Activated naive CD8-positive, alpha-beta T cell treated with anti-CD3 and anti-CD28 coated beads for 36 hours (primary cell): ENCODE measurements at regions not wholly inside any gene's neighbourhood (a gene's known extent, or its start where the extent isn't known, plus 50 kb on each side); places are given as distances from the start of the nearest gene placed in this dataset.

Experiments
- DNase-seq: peaks from one replicate; pipeline ENCODE4 v3.0.0; 2021
- H3K27ac Mint-ChIP-seq: one replicate; pipeline ENCODE4 v1.8.0; 2022; ENCODE audit warnings: mild to moderate bottlenecking, moderate library complexity, mixed read lengths
- H3K27me3 Mint-ChIP-seq: one replicate; pipeline ENCODE4 v1.8.0; 2022; ENCODE audit warnings: mild to moderate bottlenecking, mixed read lengths
- H3K36me3 Mint-ChIP-seq: one replicate; pipeline ENCODE4 v1.8.0; 2021; ENCODE audit warnings: mild to moderate bottlenecking, mixed read lengths
- H3K4me1 Mint-ChIP-seq: one replicate; pipeline ENCODE4 v1.8.0; 2021; ENCODE audit warnings: mixed read lengths
- H3K4me3 Mint-ChIP-seq: one replicate; pipeline ENCODE4 v1.8.0; 2022; ENCODE audit warnings: mild to moderate bottlenecking, moderate library complexity, mixed read lengths
- H3K9me3 Mint-ChIP-seq: one replicate; pipeline ENCODE4 v1.8.0; 2022; ENCODE audit warnings: mixed read lengths

DNA sequence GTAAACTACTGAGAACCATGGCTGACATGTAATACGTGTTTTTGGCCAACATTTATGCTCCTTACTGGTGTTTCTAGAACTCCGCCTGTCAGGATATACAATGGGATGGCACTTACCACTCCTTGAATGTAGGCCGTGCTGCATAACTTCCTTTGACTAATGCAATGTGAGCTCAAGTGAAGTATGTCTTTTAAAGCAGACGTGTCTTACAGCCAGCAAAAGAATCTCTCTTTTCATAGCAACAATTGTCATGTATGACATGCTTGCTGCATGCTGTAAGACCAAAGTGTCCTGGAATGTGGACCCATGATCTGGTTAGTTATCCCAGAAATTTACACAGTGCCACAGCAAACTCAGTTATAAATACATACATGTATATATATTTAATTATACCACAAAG is 1202.7 kb upstream of the PIK3C3 start:
- H3K27ac Mint-ChIP-seq: no peak overlapping the region
- no peaks in the 10 kb centered on the region for H3K27me3 Mint-ChIP-seq
- H3K4me1 Mint-ChIP-seq: no peaks in the 10 kb centered on the region
- no peak for DNase-seq
- H3K9me3 Mint-ChIP-seq: peaks cover 6% of the 10 kb centered on the region
- H3K4me3 Mint-ChIP-seq: no peak overlapping the region
- H3K36me3 Mint-ChIP-seq: no peaks in the 10 kb centered on the region

DNA sequence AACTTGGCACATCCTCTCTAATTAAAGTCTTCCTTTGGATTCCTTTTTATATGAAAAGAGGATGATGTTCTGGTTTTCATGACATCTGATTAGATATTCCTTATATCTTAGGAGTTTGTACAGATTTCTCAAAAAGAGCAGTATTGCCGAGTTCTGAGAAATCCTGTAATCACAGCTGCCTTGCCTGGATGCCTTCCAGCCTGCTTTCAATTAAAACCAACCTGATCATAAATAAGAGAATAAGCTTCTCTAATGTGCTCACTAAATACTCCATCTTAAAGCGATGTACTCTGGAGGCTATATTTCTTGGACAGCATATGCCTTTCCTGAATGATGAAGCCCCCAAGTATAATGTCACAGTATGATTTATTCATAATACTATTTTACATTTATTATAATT is 1203.8 kb upstream of the PIK3C3 start:
- DNase-seq: no peak
- H3K27ac Mint-ChIP-seq: no peak overlapping the region
- no peaks in the 10 kb centered on the region for H3K27me3 Mint-ChIP-seq
- no peaks in the 10 kb centered on the region for H3K4me1 Mint-ChIP-seq
- no peak overlapping the region for H3K4me3 Mint-ChIP-seq
- no peaks in the 10 kb centered on the region for H3K36me3 Mint-ChIP-seq
- H3K9me3 Mint-ChIP-seq: peaks cover 6% of the 10 kb centered on the region

DNA sequence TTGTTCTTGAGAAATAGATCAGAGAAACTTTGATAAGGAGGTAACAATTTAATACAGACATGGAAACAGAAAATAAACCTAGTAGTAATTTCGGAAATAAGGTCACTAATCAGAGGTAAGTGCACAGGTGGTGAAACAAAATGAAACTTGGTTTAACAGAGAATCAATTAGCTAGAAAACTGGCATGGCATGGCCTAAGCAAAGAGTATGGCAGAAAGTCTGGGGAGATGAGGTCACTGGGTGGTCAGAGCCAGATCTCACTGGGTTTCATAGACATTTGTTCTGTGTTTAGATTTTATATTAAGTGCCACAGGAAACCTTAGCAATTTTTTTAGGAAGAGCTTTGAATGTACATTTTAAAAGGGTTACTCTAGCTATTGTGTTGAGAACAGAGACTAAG is 1216.0 kb upstream of the PIK3C3 start:
- Mint-ChIP-seq H3K27ac (no peak overlapping the region), H3K27me3 (no peaks in the 10 kb centered on the region), H3K4me3 (no peak overlapping the region), H3K36me3 (no peaks in the 10 kb centered on the region), H3K4me1 (no peaks in the 10 kb centered on the region), H3K9me3 (peaks cover 3% of the 10 kb centered on the region)
- no peak for DNase-seq

DNA sequence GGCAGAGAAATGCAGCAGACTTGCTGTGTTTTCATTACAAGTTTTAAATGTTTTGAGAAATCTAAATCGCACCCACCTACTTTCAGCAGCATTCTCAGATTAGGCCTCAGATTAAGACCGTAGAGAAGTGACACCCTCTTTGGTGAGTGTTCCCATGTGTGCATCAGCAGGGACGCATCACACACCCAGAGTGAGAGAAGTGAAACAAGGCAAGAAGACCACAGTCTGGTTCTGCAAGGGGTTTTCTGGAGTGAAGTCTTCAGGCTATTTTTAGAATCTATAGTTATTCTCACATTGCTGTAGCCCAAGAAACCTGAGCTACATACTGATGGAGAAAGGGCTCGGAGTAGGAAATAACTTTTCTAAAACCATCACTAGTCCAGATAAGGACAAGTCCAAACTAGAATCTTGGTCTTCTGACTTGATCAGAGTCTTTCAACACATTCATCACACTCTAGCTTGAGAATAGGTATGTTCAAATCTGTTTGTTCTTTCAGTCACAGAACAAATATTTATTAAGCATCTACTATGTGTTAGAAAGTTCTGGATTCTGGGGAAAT is 1216.6 kb upstream of the PIK3C3 start:
- Mint-ChIP-seq H3K4me1 (no peaks in the 10 kb centered on the region), H3K9me3 (peaks cover 3% of the 10 kb centered on the region), H3K27me3 (no peaks in the 10 kb centered on the region), H3K36me3 (no peaks in the 10 kb centered on the region), H3K4me3 (no peak overlapping the region), H3K27ac (no peak overlapping the region)
- no peak for DNase-seq

DNA sequence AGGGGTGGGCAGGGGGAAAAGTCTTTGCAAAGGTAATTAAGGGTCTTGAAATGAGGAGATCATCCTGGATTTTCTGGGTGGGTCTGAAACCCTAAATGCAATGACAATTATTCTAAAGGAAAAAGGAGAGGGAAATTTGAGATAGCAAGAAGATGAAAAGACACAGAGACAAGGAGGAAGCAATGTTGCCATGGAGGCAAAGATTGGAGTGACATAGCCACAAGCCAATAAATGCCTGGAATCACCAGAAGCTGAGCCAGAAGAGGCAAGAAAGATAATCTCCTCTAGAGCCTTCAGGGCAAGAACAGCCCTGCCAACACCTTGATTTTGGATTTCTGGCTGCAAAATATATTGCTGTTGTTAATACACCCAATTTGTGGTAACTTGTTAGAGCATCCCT is 1246.3 kb upstream of the PIK3C3 start:
- H3K9me3 Mint-ChIP-seq: peaks cover 7% of the 10 kb centered on the region
- DNase-seq: no peak
- H3K27me3 Mint-ChIP-seq: no peaks in the 10 kb centered on the region
- no peaks in the 10 kb centered on the region for H3K4me1 Mint-ChIP-seq
- no peak overlapping the region for H3K4me3 Mint-ChIP-seq
- no peak overlapping the region for H3K27ac Mint-ChIP-seq
- H3K36me3 Mint-ChIP-seq: no peaks in the 10 kb centered on the region

DNA sequence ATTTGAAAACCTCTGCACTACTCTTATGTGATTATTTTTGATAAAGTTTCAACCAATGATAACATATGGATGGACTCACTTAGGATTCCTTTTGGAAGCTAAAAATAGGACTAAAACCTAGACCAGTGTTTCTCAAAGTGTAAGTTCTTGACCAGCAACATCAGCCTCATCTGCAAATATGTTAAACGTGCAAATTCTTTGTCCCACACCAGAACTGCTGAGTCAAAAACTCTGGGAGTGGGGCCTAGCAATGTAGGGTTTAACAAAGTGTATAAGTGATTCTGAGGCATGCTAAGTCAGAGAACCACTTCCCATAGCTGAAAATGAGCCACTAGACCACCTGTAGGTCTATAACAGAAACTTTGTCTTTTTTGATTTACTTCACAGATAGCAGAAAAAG is 1247.2 kb upstream of the PIK3C3 start:
- no peak for DNase-seq
- Mint-ChIP-seq H3K27me3 (no peaks in the 10 kb centered on the region), H3K36me3 (no peaks in the 10 kb centered on the region), H3K4me3 (no peak overlapping the region), H3K4me1 (no peaks in the 10 kb centered on the region), H3K9me3 (peaks cover 7% of the 10 kb centered on the region), H3K27ac (no peak overlapping the region)

DNA sequence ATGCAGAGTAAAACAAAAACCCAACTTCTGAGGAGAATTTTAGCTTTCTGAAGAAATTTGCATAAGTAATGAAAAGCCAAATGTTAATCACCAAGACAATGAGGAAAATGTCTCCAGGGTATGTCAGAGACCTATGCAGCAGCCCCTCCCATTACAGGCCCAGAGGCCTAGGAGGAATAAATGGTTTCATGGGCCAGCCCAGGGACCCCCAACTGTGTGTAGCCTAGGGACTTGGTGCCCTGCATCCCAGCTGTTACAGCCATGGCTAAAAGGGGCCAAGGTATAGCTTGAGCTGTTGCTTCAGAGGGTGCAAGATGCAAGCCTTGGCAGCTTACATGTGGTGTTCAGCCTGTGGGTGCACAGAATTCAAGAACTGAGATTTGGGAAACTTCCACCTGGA is 1256.9 kb upstream of the PIK3C3 start:
- Mint-ChIP-seq H3K27me3 (no peaks in the 10 kb centered on the region), H3K9me3 (peaks cover 7% of the 10 kb centered on the region), H3K4me1 (no peaks in the 10 kb centered on the region), H3K27ac (no peak overlapping the region), H3K36me3 (no peaks in the 10 kb centered on the region), H3K4me3 (no peak overlapping the region)
- no peak for DNase-seq

DNA sequence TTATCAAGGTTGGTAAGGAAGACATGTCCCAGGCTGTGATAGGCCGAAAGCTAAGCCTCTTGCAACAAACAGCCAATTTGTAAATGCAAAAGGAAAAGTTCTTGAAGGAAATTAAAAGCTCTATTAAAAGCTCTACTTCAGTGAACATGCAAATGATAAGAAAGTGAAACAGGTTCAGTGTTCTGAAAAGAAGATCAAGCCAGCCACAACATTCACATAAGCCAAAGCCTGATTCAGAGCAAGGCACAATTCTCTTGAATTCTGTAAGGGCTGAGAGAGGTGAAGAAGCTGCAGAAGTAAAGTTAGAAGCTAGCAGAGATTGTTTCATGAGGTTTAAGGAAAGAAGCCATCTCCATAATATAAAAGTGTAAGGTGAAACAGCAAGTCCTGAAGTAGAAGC is 1259.5 kb upstream of the PIK3C3 start:
- Mint-ChIP-seq H3K9me3 (peaks cover 6% of the 10 kb centered on the region), H3K36me3 (no peaks in the 10 kb centered on the region), H3K27ac (no peak overlapping the region), H3K27me3 (no peaks in the 10 kb centered on the region), H3K4me3 (no peak overlapping the region), H3K4me1 (no peaks in the 10 kb centered on the region)
- DNase-seq: no peak

DNA sequence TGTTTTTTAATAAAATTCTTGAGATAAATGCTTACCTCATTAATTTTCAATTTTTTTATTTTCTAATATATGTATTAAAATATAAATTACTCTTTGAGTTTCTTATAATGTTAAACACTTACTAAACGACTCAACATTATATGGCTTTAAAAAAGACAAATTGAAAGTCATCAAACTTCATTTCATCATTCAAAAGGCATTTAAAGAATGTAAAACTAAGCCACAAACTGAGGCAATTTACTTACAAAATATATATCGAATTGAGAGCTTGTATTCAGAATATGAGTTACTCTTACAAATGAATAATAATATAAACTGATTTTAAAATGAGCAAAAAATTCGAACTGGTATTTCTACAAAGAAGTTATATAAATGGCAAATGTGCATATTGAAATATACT is 1262.2 kb upstream of the PIK3C3 start:
- Mint-ChIP-seq H3K36me3 (no peaks in the 10 kb centered on the region), H3K9me3 (no peaks in the 10 kb centered on the region), H3K4me1 (no peaks in the 10 kb centered on the region), H3K27ac (no peak overlapping the region), H3K27me3 (no peaks in the 10 kb centered on the region), H3K4me3 (no peak overlapping the region)
- DNase-seq: no peak

DNA sequence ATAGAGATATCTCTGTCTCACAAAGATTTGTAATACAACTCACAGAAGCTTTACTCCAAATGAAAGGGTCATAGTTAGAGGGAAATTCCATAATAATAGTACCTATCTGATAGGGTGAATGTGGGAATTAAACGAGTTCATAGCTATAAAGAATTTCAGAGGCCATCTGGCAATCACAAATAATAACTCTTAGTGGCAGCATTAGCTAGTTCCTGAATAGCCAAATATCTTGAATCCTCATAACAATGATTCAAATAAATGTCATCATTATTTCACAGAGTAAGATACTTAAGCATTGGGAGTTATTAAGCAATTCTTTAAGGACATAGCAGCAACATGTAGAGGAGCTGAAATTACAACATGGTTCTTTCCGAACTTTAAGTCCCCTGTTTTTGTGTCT is 1265.0 kb upstream of the PIK3C3 start:
- H3K36me3 Mint-ChIP-seq: no peaks in the 10 kb centered on the region
- H3K27ac Mint-ChIP-seq: no peak overlapping the region
- H3K4me3 Mint-ChIP-seq: no peak overlapping the region
- H3K4me1 Mint-ChIP-seq: no peaks in the 10 kb centered on the region
- DNase-seq: no peak
- H3K27me3 Mint-ChIP-seq: no peaks in the 10 kb centered on the region
- no peaks in the 10 kb centered on the region for H3K9me3 Mint-ChIP-seq

DNA sequence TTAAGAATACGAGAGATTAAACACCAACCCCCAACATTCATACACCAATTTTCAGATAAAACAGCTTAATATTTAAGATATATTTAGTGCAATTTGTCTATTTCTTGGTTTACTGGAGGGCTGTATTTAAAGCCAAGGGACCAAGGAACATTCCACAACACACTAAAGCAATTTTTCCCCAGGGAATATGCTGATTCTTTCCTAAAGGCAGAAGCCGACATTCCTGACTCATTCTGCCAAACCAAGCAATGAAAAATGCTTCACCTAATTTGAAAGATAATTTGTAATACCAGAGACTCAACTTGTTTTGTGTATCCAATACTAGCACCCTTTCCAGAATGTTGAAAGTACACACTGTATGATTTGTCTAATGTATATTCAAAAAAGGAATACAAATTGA is 1267.6 kb upstream of the PIK3C3 start:
- Mint-ChIP-seq H3K27ac (no peak overlapping the region), H3K36me3 (no peaks in the 10 kb centered on the region), H3K27me3 (no peaks in the 10 kb centered on the region), H3K4me1 (no peaks in the 10 kb centered on the region), H3K9me3 (no peaks in the 10 kb centered on the region), H3K4me3 (no peak overlapping the region)
- no peak for DNase-seq

DNA sequence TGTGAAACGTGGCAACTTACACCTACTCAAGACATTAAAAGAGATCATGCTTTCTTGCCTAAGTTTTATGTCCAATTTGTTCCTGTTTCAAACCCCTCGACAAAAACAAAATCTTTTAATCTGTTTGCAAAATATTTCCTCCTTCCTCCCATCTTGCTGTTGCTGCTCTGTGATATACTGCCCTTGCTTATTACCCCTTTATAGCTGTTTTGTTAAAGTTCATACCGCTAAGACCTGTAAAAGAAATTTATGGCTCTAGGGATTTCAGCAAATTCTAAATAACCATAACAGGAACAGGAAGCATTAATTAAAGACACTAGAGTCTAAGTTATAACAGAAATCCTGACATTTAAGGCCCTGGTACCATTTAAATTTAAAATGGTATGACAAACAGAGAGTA is 1268.2 kb upstream of the PIK3C3 start:
- Mint-ChIP-seq H3K27ac (no peak overlapping the region), H3K36me3 (no peaks in the 10 kb centered on the region), H3K4me1 (no peaks in the 10 kb centered on the region), H3K4me3 (no peak overlapping the region), H3K27me3 (no peaks in the 10 kb centered on the region), H3K9me3 (no peaks in the 10 kb centered on the region)
- DNase-seq: no peak

DNA sequence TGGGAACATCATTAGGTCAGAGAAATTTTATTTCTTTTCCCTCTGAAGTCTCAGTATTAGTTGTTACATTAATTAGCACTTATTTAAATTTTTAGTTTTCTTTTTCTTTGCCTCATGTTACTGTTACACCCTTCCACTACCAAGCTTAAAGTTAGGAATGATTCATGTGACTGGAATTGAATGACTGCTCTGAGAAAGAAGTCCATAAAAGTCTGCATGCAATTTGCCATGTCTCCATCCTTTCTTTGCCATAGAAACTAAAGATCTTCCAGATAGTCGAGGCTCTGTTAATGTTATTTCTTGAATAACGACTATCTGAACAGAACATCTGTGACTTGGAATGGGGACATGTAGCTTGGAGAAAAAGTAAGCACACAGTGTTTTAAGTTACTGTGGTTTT is 1269.8 kb upstream of the PIK3C3 start:
- no peaks in the 10 kb centered on the region for H3K27me3 Mint-ChIP-seq
- no peaks in the 10 kb centered on the region for H3K36me3 Mint-ChIP-seq
- H3K9me3 Mint-ChIP-seq: no peaks in the 10 kb centered on the region
- H3K27ac Mint-ChIP-seq: no peak overlapping the region
- no peak overlapping the region for H3K4me3 Mint-ChIP-seq
- H3K4me1 Mint-ChIP-seq: no peaks in the 10 kb centered on the region
- DNase-seq: no peak

DNA sequence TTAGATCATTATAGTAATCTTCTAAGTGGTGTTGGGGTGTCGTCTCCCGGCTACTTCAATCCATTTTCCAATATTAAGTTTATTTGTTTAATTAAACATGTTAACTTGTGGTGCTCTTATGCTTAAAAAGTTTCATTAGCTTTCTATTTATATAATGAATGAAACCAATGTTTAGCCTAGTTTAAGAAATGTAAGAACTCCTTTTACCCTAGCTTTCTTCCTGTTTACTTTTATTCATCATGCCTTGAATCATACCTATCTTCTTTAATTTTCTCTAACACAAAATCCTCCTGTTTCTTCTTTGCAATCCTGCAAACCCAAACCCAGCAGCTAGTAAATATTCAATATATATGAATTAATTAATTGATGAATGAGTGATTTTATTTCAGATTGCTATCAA is 1276.7 kb upstream of the PIK3C3 start:
- DNase-seq: no peak
- Mint-ChIP-seq H3K4me1 (no peaks in the 10 kb centered on the region), H3K27me3 (no peaks in the 10 kb centered on the region), H3K36me3 (no peaks in the 10 kb centered on the region), H3K27ac (no peak overlapping the region), H3K9me3 (peaks cover 1% of the 10 kb centered on the region), H3K4me3 (no peak overlapping the region)

DNA sequence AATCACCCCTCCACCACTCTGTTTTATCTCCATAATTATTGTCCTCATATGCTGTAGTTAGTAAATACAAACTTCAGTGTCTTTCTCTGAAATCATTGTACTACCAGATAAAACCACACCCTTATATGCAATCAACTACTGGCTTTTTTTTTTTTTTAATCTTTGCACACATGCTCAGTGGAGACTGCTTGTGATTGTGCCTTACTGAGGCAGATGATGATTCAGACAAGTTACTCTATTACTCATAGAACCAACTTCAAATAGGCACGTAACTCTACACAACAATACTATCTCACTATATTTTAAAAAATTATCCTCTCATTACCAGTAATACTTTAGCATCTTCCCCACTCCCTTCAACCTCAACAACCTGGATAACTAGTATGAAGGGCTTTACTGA is 1278.4 kb upstream of the PIK3C3 start:
- Mint-ChIP-seq H3K27ac (no peak overlapping the region), H3K9me3 (peaks cover 1% of the 10 kb centered on the region)

DNA sequence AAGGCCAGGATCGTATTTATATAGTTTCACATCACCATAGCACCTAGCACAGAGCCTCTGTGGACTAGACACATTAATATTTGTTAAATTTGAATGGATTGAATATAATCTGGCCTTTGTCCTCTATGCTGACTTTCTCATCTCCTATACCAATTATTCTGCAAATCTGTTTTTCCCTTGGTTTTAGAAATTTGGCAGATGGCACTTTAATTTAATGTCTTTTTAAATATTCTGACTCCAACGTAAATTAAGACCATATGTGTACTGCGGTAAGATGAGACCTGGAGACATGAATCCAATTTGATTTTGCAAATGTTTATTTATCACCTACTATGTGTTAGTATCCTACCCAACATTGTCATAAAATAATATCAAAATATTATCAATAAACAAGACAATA is 1281.9 kb upstream of the PIK3C3 start:
- DNase-seq: no peak
- Mint-ChIP-seq H3K4me1 (no peaks in the 10 kb centered on the region), H3K9me3 (peaks cover 1% of the 10 kb centered on the region), H3K27me3 (no peaks in the 10 kb centered on the region), H3K36me3 (no peaks in the 10 kb centered on the region), H3K4me3 (no peak overlapping the region), H3K27ac (no peak overlapping the region)

More for the DNA sequence above, 1278.4 kb upstream of the PIK3C3 start:
- Mint-ChIP-seq H3K4me1 (no peaks in the 10 kb centered on the region), H3K4me3 (no peak overlapping the region), H3K27me3 (no peaks in the 10 kb centered on the region), H3K36me3 (no peaks in the 10 kb centered on the region)
- no peak for DNase-seq

DNA sequence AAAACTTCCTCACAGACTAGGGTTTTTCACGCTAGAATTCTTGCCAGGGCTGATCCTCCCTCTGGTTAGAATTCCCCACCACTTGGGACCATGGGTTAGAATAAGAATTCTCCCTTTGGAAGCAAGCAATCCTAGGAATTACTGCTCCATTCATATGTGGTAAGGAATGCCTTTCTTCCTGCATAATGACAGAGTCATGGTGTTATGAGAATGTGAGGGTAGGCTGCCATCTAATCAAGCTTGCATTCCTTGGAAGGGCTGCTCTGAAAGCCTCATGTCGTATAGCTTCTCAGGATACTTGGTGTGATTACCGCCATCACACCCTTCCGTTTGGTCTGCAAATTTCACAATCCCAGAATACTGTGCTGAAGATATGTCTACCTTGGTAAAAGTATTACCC is 1282.4 kb upstream of the PIK3C3 start:
- H3K27ac Mint-ChIP-seq: no peak overlapping the region
- peaks cover 1% of the 10 kb centered on the region for H3K9me3 Mint-ChIP-seq
- H3K36me3 Mint-ChIP-seq: no peaks in the 10 kb centered on the region
- H3K27me3 Mint-ChIP-seq: no peaks in the 10 kb centered on the region
- DNase-seq: no peak
- H3K4me1 Mint-ChIP-seq: no peaks in the 10 kb centered on the region
- H3K4me3 Mint-ChIP-seq: no peak overlapping the region
